Right atrium auricular region (tissue), 2 donors: ENCODE measurements at regions not wholly inside any gene's neighbourhood (a gene's known extent, or its start where the extent isn't known, plus 50 kb on each side); places are given as distances from the start of the nearest gene placed in this dataset.

Experiments used
- DNase-seq: peaks from one replicate; pipeline ENCODE4 v3.0.0-alpha.2; 2019; ENCODE audit warnings: low spot score
- H3K27ac ChIP-seq, 2 donors: fragments of 200-600 bp; sonication (generic); 1 replicate in 1 of 2; 2 replicates in 1 of 2; pipeline ENCODE4 v1.5.1; 2016 to 2019
- H3K27me3 ChIP-seq, 2 donors: fragments of 200-600 bp; sonication (generic); one replicate each; pipeline versions ENCODE4 v1.5.1 to v1.6.0; 2017 to 2019
- H3K36me3 ChIP-seq: fragments of 200-600 bp; sonication (generic); one replicate; pipeline ENCODE4 v1.5.1; 2016
- H3K4me1 ChIP-seq, 2 donors: fragments of 200-600 bp; sonication (generic); one replicate each; pipeline versions ENCODE4 v1.5.1 to v1.6.0; 2017 to 2019
- H3K4me3 ChIP-seq, 2 donors: fragments of 200-600 bp; sonication (generic); 1 replicate in 1 of 2; 2 replicates in 1 of 2; pipeline ENCODE4 v1.5.1; 2017 to 2019; ENCODE audit warnings: mild to moderate bottlenecking in 1 of 2, moderate library complexity in 1 of 2
- H3K9me3 ChIP-seq, 2 donors: fragments of 200-600 bp; sonication (generic); one replicate each; pipeline ENCODE4 v1.5.1; 2019
- CTCF ChIP-seq, 2 donors: fragments of 200-600 bp; sonication (generic); IDR thresholded peaks; one replicate each; pipeline ENCODE4 v1.5.1; 2019; ENCODE audit warnings: antibody characterized with exemption in 2 of 2

GRCh38 chr2:72011791-72012190 lies 135.9 kb downstream of the CYP26B1 start:
- H3K36me3 ChIP-seq: no peaks in the 10 kb centered on the region
- no peak for TF ChIP-seq CTCF (IDR thresholded peaks at IDR 0.05)
- no peak overlapping the region for H3K4me3 ChIP-seq
- peak; percentile 34 for DNase-seq
- no peaks in the 10 kb centered on the region for H3K4me1 ChIP-seq
- H3K27ac ChIP-seq: no peak overlapping the region
- no peaks in the 10 kb centered on the region for H3K27me3 ChIP-seq
- no peaks in the 10 kb centered on the region for H3K9me3 ChIP-seq

- DNase-seq: no peak
- no peak for TF ChIP-seq CTCF (IDR thresholded peaks at IDR 0.05)
- Histone ChIP-seq H3K27ac (no peak overlapping the region), H3K4me3 (no peak overlapping the region), H3K27me3 (no peaks in the 10 kb centered on the region), H3K36me3 (no peaks in the 10 kb centered on the region), H3K4me1 (no peaks in the 10 kb centered on the region), H3K9me3 (no peaks in the 10 kb centered on the region)
Measured at GRCh38 chr2:72011370-72011689, 136.3 kb downstream of the CYP26B1 start.

- no peak overlapping the region for H3K27ac ChIP-seq
- H3K4me1 ChIP-seq: no peaks in the 10 kb centered on the region
- no peaks in the 10 kb centered on the region for H3K9me3 ChIP-seq
- H3K36me3 ChIP-seq: no peaks in the 10 kb centered on the region
- H3K4me3 ChIP-seq: no peak overlapping the region
- no peak for TF ChIP-seq CTCF (IDR thresholded peaks at IDR 0.05)
- H3K27me3 ChIP-seq: no peaks in the 10 kb centered on the region
- DNase-seq: peak; percentile 32
Measured at GRCh38 chr2:72010647-72011369, 136.9 kb downstream of the CYP26B1 start.

GRCh38 chr2:72008608-72009007 lies 139.1 kb downstream of the CYP26B1 start:
- Histone ChIP-seq H3K4me3 (no peak overlapping the region), H3K27me3 (no peaks in the 10 kb centered on the region), H3K4me1 (no peaks in the 10 kb centered on the region), H3K9me3 (no peaks in the 10 kb centered on the region), H3K27ac (no peak overlapping the region), H3K36me3 (no peaks in the 10 kb centered on the region)
- no peak for TF ChIP-seq CTCF (IDR thresholded peaks at IDR 0.05)
- DNase-seq: peak; percentile 44

- H3K9me3 ChIP-seq: no peaks in the 10 kb centered on the region
- H3K27ac ChIP-seq: no peak overlapping the region
- H3K27me3 ChIP-seq: no peaks in the 10 kb centered on the region
- H3K36me3 ChIP-seq: no peaks in the 10 kb centered on the region
- no peak overlapping the region for H3K4me3 ChIP-seq
- DNase-seq: peak; percentile 13
- no peak for TF ChIP-seq CTCF (IDR thresholded peaks at IDR 0.05)
- no peaks in the 10 kb centered on the region for H3K4me1 ChIP-seq
Measured at GRCh38 chr2:72007402-72007801, 140.3 kb downstream of the CYP26B1 start.

GRCh38 chr2:72006188-72006736 lies 141.4 kb downstream of the CYP26B1 start:
- Histone ChIP-seq H3K9me3 (no peaks in the 10 kb centered on the region), H3K36me3 (no peaks in the 10 kb centered on the region), H3K4me3 (no peak overlapping the region), H3K27me3 (no peaks in the 10 kb centered on the region), H3K27ac (no peak overlapping the region), H3K4me1 (no peaks in the 10 kb centered on the region)
- no peak for TF ChIP-seq CTCF (IDR thresholded peaks at IDR 0.05)
- no peak for DNase-seq
